SJCRH30 (cell line): ENCODE measurements at regions not wholly inside any gene's neighbourhood (a gene's known extent, or its start where the extent isn't known, plus 50 kb on each side); places are given as distances from the start of the nearest gene placed in this dataset.
A peak's percentile ranks its signal among the peaks of the same experiment; 100 is the strongest.
"Not testable (repeated sequence)": the region's sequence is repeated elsewhere in the genome, so short reads cannot be mapped to it uniquely, and the experiment has no call there.

Source experiments
- DNase-seq, 2 experiments: peaks; one replicate each; pipeline ENCODE4 v3.0.0-alpha.2; 2015 to 2020
- H3K27ac ChIP-seq: fragments of 250-450 bp; sonication (Bioruptor Pico); 2 replicates; pipeline ENCODE4 v1.5.1; 2020; ENCODE audit warnings: mild to moderate bottlenecking, moderate library complexity
- H3K27me3 ChIP-seq: fragments of 250-450 bp; sonication (Bioruptor Pico); 2 replicates; pipeline ENCODE4 v1.5.1; 2020; ENCODE audit warnings: mild to moderate bottlenecking, moderate library complexity
- H3K36me3 ChIP-seq: fragments of 250-450 bp; sonication (Bioruptor Pico); 2 replicates; pipeline ENCODE4 v1.5.1; 2020; ENCODE audit warnings: mild to moderate bottlenecking, moderate library complexity
- H3K4me1 ChIP-seq: fragments of 250-450 bp; sonication (Bioruptor Pico); 2 replicates; pipeline ENCODE4 v1.5.1; 2020; ENCODE audit warnings: mild to moderate bottlenecking, moderate library complexity
- H3K4me3 ChIP-seq: fragments of 250-450 bp; sonication (Bioruptor Pico); 2 replicates; pipeline ENCODE4 v1.5.1; 2020; ENCODE audit warnings: mild to moderate bottlenecking, moderate library complexity
- H3K9me3 ChIP-seq: fragments of 250-450 bp; sonication (Bioruptor Pico); replicated peaks from 2 replicates; pipeline ENCODE4 v1.5.1; 2020; ENCODE audit warnings: mild to moderate bottlenecking, moderate library complexity

DNA sequence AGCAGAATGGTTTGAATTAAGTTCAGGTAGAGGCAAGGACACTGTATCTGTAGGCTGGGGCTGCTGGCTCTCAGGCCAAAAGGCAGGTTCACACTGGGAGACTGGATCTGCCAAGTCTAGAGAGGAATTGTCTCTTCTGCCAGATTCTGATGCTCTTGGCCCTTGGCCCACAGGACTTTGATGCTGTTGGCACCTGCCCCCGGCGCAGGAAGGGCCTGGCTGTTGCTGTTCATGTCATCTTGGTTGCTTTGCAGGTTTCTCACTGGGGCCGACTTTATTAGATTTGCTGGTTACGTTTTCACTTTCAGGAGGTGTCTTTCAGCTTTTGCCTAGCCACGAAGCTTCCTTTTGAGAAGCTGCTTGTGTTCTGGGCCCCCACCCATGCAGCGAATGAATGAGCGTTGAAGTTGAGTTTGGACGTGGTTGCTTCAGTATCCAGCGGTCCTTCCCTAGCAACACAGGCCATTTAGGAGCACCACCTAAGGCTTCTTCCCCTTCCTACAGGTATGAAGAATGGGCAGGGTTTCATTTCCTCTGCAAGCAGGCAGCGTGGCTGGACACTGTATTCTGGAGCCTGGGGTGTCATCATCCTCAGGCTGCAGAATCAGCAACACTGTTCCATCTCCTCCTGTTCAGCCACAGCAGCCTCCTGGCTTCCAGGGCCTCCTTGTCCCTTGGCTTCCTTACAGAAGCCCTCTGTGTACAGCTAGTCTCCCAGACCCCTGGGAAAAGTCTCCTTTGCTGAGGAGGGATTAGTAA, 65.6 kb upstream of the PRR23C start:
- Histone ChIP-seq H3K9me3 (no peaks in the 10 kb centered on the region), H3K27ac (no peak overlapping the region), H3K27me3 (peaks cover 7% of the 10 kb centered on the region; the same call in 1 of the 2 replicates), H3K36me3 (no peaks in the 10 kb centered on the region), H3K4me1 (no peaks in the 10 kb centered on the region), H3K4me3 (no peak overlapping the region)
- DNase-seq, result no peak

DNA sequence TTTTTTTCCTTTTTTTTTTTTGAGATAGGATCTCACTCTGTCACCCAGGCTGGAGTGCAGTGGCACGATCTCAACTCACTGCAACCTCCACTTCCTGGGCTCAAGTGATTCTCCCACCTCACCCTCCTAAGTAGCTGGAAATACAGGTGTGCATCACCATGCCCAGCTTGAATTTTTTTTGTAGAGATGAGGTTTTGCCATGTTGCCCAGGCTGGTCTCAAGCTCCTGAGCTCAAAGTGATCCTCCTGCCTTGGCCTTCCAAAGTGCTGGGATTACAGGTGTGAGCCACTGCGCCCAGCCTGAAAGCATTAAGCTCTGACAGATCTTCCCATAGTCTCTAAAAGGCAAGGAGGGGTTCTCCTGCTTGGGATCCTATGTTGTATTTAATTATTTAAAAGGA, 66.2 kb upstream of the PRR23C start:
- H3K36me3 ChIP-seq, H3K4me1 ChIP-seq, H3K27me3 ChIP-seq, H3K27ac ChIP-seq, H3K4me3 ChIP-seq, DNase-seq, H3K9me3 ChIP-seq: not testable (repeated sequence)

DNA sequence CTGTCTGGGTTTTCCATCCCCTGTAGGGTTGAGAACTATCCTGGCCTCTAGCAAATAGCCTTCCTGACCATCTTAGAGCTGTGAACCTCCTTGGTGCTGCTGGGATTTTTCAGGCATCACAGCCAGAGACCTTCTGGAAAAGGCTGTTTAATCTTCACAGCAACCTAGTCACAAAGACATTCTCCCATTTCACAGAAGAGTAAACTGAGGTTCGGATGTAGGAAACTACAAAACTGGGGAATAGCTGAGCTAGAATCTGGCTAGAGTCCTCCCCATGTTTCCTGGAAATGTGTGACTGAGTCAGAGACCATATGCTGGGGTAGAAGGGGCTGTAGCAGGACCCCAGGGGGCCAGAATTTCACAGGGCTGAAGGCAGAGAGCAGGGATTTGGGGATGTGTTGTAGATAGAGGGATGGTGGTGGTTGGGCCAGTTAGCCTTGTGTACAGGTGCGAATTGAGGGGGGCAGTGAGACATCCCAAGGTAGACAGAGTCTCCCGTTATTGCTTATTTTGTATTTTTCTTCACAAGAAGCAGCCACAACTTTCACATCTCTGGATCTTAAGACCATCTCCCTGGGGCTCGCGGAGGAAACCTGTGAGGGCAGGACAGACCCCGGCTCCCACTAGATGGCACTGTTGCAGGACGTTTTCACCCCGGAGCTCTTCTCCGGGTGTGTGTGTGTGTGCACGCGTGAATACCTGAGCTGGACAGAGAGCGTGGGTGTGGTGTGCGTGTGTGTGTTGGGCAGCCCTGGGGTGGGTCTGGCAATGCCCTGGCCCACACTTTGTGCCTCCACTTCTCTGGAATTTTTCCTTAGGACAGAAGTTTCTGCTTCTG, 66.9 kb upstream of the PRR23C start:
- peaks cover 5% of the 10 kb centered on the region; the same call in 1 of the 2 replicates for H3K27me3 ChIP-seq
- peak; percentile 38 to 63 for DNase-seq
- no peaks in the 10 kb centered on the region for H3K36me3 ChIP-seq
- H3K9me3 ChIP-seq, result no peaks in the 10 kb centered on the region
- H3K4me3 ChIP-seq, result no peak overlapping the region
- H3K27ac ChIP-seq, result no peak overlapping the region
- no peaks in the 10 kb centered on the region for H3K4me1 ChIP-seq

DNA sequence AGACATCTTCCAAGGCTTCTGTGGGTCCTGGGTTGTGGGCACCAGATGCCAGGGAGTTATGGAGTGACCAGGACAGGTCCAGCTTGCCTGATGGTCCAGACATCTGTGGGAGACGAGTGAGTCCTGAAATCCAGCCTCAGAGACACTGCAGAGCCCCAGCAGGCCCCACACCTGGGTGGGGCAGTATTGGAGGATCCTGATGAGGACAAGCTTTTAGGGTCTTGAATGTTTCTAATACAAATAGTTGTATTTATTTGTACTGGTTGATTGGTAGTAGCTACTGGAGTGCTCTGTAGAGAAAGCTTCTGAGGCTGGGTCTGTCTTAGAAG, 67.5 kb upstream of the PRR23C start:
- no peak overlapping the region for H3K27ac ChIP-seq
- no peak for DNase-seq
- H3K4me1 ChIP-seq, result no peaks in the 10 kb centered on the region
- H3K27me3 ChIP-seq, result no peaks in the 10 kb centered on the region
- H3K36me3 ChIP-seq, result no peaks in the 10 kb centered on the region
- no peak overlapping the region for H3K4me3 ChIP-seq
- no peaks in the 10 kb centered on the region for H3K9me3 ChIP-seq

DNA sequence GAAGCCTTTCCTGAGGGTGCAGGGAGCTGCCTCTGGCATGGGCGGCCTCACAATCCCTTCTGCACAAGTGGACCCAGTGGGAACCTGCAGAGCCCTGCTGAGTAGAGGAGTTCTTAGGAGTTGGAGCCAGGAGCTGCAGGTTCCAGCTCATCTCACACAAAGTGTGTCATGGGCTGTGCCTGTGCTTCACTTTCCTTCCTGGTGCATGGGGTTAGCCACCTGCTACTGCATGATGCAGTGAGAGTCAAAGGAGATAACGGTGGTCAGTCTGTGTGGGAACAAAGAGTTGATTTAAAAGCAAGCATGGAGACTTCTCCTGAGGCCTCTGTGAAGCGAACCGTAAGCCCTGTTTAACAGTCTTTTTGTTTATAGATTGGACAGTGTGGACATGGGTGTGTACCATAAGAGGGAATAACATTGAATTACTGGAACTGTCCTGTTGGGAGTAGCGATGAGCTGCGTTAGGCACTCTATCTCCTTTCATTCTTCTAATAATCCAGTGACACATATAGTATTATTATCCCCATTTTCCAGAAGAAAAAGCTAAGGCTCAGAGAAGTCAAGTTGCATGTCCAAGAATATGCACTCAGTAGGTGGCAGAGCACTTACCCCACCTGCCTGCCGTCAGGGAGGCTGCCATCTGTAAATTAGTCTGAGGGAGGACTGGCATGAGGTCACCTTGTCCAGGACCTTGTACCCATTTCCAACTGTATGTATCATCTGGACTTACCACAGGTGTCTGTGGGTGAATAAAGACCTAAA, 68.7 kb upstream of the PRR23C start:
- no peak overlapping the region for H3K27ac ChIP-seq
- no peak overlapping the region for H3K4me3 ChIP-seq
- H3K9me3 ChIP-seq, result no peaks in the 10 kb centered on the region
- no peaks in the 10 kb centered on the region for H3K27me3 ChIP-seq
- H3K36me3 ChIP-seq, result no peaks in the 10 kb centered on the region
- H3K4me1 ChIP-seq, result no peaks in the 10 kb centered on the region
- DNase-seq, result no peak

DNA sequence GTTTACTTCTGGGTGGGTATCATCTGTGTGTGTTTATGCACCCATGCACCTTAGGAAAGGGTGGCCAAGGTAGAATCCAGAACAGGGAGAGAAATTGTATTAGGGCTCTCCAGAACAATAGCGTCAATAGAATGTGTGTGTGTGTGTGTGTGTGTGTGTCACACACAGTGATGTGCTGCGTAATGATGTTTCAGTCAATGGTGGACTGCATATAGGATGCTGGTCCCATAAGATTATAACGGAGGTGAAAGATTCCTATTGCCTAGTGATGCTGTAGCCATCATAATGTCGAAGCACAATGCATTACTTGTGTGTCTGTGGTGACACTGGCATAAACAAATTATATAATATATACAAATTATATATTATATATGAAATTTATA, 69.3 kb upstream of the PRR23C start:
- H3K4me3 ChIP-seq, result no peak overlapping the region
- no peaks in the 10 kb centered on the region for H3K36me3 ChIP-seq
- H3K4me1 ChIP-seq, result no peaks in the 10 kb centered on the region
- peak in 1 of 2 experiments; percentile 20 for DNase-seq
- no peaks in the 10 kb centered on the region for H3K9me3 ChIP-seq
- no peaks in the 10 kb centered on the region for H3K27me3 ChIP-seq
- no peak overlapping the region for H3K27ac ChIP-seq

DNA sequence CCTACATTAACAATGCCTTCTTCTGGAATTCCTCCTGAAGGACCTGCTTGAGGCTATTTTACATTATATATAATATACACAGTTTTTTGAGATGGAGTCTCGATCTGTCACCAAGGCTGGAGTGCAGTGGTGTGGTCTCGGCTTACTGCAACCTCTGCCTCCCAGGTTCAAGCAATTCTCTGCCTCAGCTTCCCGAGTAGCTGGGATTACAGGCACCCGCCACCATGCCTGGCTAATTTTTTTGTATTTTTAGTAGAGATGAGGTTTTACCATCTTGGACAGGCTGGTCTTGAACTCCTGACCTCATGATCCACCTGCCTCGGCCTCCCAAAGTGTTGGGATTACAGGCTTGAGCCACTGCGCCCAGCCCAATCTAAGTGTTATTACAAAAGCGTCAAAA, 71.9 kb upstream of the PRR23C start:
- not testable (repeated sequence) for H3K27ac ChIP-seq, H3K4me3 ChIP-seq, DNase-seq, H3K27me3 ChIP-seq, H3K9me3 ChIP-seq, H3K4me1 ChIP-seq, H3K36me3 ChIP-seq

DNA sequence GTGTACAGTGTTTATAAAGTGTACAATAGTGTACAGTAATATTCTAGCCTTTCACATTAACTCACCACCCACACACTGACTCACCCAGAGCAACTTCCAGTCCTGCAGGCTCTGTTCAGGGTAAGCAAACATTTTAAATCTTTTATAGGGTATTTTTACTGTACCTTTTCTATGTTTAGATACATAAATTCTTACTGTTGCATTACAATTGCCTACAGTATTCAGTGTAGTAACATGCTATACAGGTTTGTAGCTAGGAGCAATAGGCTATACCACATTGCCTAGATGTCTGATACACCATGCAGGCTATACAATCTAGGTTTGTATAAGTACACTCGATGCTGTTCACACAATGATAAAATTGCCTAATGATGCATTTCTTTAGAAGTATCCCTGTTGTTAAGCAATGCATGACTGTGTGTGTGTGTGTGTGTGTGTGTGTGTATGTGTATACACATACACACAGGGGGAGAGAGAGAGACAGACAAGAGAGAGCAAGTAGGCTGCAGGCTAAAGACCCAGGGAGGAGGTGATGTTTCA, 72.5 kb upstream of the PRR23C start:
- no peak for DNase-seq
- Histone ChIP-seq H3K36me3 (no peaks in the 10 kb centered on the region), H3K4me3 (no peak overlapping the region), H3K27me3 (no peaks in the 10 kb centered on the region), H3K27ac (no peak overlapping the region), H3K4me1 (peaks cover 6% of the 10 kb centered on the region), H3K9me3 (no peaks in the 10 kb centered on the region)

DNA sequence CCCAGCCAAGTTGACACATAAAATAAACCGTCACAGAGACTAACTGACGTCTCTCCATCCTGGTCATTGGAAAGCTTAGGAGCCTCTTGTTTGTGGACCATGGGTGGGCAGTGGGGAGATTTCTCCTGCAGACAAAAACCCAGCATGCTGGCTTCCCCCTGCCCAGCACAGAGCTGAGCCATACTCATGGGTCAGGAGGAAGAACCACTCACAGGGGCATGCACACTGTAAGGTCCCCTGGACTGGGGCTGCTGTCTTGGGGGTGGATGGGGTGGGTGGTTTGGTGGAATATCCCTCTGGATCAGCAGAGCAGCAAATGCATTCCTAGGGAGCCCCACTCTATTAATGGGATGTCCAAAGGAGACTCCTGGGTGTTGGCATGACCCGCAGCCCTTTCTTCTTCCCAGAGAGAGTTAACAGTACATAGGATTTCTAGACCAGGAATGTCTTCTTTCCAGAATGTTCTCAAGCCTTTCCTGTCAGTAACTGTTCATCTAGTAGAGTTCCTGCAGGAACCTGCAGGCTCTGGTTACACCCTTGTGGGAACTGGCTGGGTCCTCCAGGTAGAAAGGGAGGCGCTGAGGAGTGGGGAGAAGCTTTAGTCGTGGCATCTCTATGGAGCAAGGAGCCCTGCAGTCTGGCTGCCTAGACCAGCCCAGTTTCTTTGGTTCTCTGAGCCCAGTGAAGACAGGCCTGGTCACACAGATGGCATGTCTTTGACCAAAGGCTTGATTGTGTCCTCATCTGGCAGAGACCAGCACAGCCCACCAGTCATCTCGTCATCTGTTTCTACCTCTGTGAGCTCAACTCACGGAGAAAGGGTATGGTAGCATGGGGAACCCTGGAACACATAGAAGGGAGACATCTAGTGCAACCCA, 73.4 kb upstream of the PRR23C start:
- Histone ChIP-seq H3K4me3 (no peak overlapping the region), H3K4me1 (peaks cover 6% of the 10 kb centered on the region), H3K9me3 (no peaks in the 10 kb centered on the region), H3K27me3 (no peaks in the 10 kb centered on the region), H3K27ac (no peak overlapping the region), H3K36me3 (no peaks in the 10 kb centered on the region)
- no peak for DNase-seq

DNA sequence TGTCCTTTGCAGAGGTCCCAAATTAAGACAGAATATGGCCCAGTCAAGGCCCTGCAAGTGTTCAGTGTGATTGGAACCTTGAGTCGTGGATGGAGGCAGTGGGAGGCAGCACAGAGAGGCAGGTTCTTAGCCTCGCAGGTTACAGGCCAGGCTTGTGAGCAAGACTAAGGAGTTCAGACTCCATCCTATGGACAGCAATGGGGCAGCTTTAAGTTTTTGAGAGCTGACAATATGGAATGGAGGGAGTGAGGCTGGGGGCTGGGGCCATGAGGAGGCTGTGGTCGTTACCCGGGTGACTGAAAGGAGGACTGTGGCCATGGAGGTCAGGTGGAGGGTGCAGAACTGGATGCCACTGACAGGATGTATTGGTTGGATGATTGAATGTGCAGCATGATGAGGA, 74.1 kb upstream of the PRR23C start:
- Histone ChIP-seq H3K27me3 (no peaks in the 10 kb centered on the region), H3K4me3 (no peak overlapping the region), H3K4me1 (peaks cover 6% of the 10 kb centered on the region), H3K36me3 (no peaks in the 10 kb centered on the region), H3K27ac (no peak overlapping the region), H3K9me3 (no peaks in the 10 kb centered on the region)
- no peak for DNase-seq

DNA sequence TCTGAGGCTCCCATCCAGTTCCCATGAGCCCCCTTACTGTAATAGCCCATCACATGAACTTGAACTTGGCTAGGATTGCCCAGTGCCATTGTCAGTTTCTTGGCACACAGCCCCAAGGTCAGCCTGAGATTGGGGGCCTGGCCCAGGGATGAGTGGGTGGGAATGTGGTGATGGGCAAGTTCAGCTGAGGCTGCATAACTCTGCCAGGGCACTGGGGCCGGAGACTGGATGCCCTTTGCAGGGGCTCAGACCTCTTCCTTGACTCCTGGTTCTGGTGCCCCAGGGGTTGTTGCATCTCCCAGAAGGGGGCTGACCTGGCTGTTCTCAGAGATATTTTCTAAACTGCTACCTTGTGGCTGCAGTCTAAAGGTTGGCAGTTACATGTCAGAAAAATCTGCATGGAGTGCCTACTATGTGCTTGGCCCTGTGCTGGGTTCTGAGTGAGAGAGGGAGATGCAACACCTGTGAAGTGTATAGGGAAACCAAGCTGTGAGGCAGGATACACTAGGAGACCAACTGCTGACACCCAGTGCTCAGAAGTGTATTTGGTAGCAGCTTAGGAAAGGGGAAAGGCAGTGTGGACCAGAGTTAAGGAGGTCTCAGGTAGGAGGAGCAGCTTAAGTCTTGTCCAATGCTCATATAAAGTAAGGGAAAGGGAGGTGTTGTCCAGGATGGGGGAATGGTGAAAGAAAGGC, 74.8 kb upstream of the PRR23C start:
- Histone ChIP-seq H3K4me1 (peaks cover 6% of the 10 kb centered on the region), H3K27ac (no peak overlapping the region), H3K36me3 (no peaks in the 10 kb centered on the region), H3K4me3 (no peak overlapping the region), H3K27me3 (no peaks in the 10 kb centered on the region), H3K9me3 (no peaks in the 10 kb centered on the region)
- no peak for DNase-seq

DNA sequence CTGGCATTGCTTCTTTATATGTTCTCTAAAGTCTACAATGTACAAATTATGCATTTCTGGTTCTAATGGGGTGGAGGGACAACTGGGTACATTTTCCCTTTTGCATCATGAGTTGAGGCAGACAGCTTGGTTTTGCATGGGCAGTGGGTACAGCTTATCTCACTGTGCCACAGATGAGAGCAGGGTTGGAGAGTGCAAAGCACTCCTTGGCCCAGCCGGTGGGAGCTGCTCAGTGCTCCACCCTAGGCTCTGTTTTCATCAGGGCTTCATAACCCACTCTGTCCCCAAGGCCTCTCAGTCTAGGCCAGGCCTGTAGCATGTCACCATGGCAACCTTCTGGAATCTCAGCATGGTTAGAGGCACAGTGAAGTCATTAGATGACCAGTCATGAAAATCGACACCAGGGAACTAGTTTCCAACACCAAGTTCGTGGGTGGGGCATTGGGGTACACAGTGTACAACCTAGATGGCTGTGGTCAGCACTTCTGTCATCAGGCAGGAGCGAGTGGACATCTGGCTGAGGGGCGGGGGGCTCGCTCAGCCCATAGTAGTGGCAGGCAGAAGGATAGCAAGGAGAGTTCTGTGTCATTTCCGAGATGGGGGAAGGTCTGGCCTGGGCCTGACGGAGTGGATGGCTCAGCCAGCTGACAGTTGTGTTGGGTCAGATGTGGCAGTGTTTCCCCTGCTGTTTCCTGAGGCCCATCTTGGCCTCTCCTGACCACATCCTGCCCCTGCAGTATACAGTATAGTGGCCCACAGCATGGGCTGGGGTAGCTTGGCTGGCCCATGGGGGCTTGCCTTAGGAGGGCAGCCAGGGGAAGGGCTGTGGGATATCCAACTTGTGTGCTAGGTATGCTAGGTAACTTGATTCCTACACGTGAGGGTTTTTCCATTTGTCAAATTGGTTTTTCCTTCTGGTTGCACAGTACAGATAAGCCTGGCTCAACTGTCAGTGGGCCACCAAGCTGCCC, 75.7 kb upstream of the PRR23C start:
- H3K4me1 ChIP-seq, result peaks cover 6% of the 10 kb centered on the region
- DNase-seq, result peak; percentile 69 to 73
- no peaks in the 10 kb centered on the region for H3K9me3 ChIP-seq
- no peak overlapping the region for H3K4me3 ChIP-seq
- no peaks in the 10 kb centered on the region for H3K27me3 ChIP-seq
- no peak overlapping the region for H3K27ac ChIP-seq
- no peaks in the 10 kb centered on the region for H3K36me3 ChIP-seq
